ENCODE measurements at regions not wholly inside any gene's neighbourhood (a gene's known extent, or its start where the extent isn't known, plus 50 kb on each side); places are given as distances from the start of the nearest gene placed in this dataset.
"Not testable (repeated sequence)": the region's sequence is repeated elsewhere in the genome, so short reads cannot be mapped to it uniquely, and the experiment has no call there.

GRCh38 chr3:13136848-13137247, 63.6 kb upstream of the IQSEC1 start:
- intact Hi-C loops (cut with micrococcal nuclease); dilution Hi-C loops (cut with HindIII; ENCODE audit: low sequenced_read_pairs, unreplicated experiment); POLR2A ChIA-PET (ENCODE audit: unreplicated experiment): not testable (repeated sequence)

More at GRCh38 chr3:13136848-13137247, 63.6 kb upstream of the IQSEC1 start:
- H3K56ac ChIP-seq (ENCODE audit: extremely low read depth, insufficient read depth, low read length); CTCF ChIA-PET; H2BK15ac ChIP-seq (ENCODE audit: low read depth, low read length); H2AFZ ChIP-seq (replicated peaks; ENCODE audit: low read length, poor library complexity); ATAC-seq (ENCODE audit: low read depth); H3K36me3 ChIP-seq (ENCODE audit: control insufficient read depth, insufficient read depth, low read length); H3K4me3 ChIP-seq (ENCODE audit: insufficient read depth, low read depth, low read length); BruUV-seq (replicated peaks); H4K8ac ChIP-seq (ENCODE audit: low read depth in 2 of 2, low read length in 2 of 2); in situ Hi-C loops (cut with MboI; ENCODE audit: low sequenced_read_pairs); H3K9me1 ChIP-seq (ENCODE audit: insufficient read depth, low read length); H2AK5ac ChIP-seq (ENCODE audit: low read depth, low read length); H2BK120ac ChIP-seq (ENCODE audit: low read depth, low read length); H3K9me3 ChIP-seq (ENCODE audit: control insufficient read depth, insufficient read depth, low read length); H2AK9ac ChIP-seq (replicated peaks; ENCODE audit: low read depth, low read length, poor library complexity); H3K27ac ChIP-seq (ENCODE audit: insufficient read depth, low read length); H4K5ac ChIP-seq (ENCODE audit: low read depth, low read length); H3K4me2 ChIP-seq (ENCODE audit: low read depth, low read length); H3K4me1 ChIP-seq (ENCODE audit: control insufficient read depth, insufficient read depth, low read length); H3K14ac ChIP-seq (replicated peaks; ENCODE audit: low read depth, low read length); H2BK5ac ChIP-seq (ENCODE audit: low read depth, low read length, poor library complexity, severe bottlenecking); H3K27me3 ChIP-seq (ENCODE audit: control insufficient read depth, insufficient read depth, low read length); H3K79me1 ChIP-seq (ENCODE audit: low read depth in 1 of 2, low read length in 2 of 2); H3K18ac ChIP-seq (ENCODE audit: low read depth, low read length); H3K9ac ChIP-seq (ENCODE audit: low read depth, low read length); H3K23ac ChIP-seq (ENCODE audit: low read depth, low read length); H4K20me1 ChIP-seq (ENCODE audit: insufficient read depth, low read length); H4K91ac ChIP-seq (ENCODE audit: insufficient read depth, low read depth, low read length); H3K4ac ChIP-seq (ENCODE audit: low read depth, low read length); H2BK20ac ChIP-seq (ENCODE audit: low read depth, low read length); DNase-seq: not testable (repeated sequence)
- 64% methylated on average over 3 of the region's 6 CpGs; no CpG with 5 or more reads in 1 of the 2 experiments for WGBS, 2 experiments (ENCODE audit: extremely low coverage in 2 of 2, insufficient read length in 1 of 2)
